SJSA1 (cell line): ENCODE measurements at regions not wholly inside any gene's neighbourhood (a gene's known extent, or its start where the extent isn't known, plus 50 kb on each side); places are given as distances from the start of the nearest gene placed in this dataset.
A peak's percentile ranks its signal among the peaks of the same experiment; 100 is the strongest.

ENCODE experiments used
- DNase-seq, 2 experiments: peaks; one replicate each; pipeline ENCODE4 v3.0.0-alpha.2; 2015 to 2020; ENCODE audit warnings: low spot score in 2 of 2, low read depth in 1 of 2
- H3K27ac ChIP-seq: fragments of 250-450 bp; sonication (Bioruptor Pico); 2 replicates; pipeline ENCODE4 v1.5.1; 2020; ENCODE audit warnings: mild to moderate bottlenecking, moderate library complexity
- H3K27me3 ChIP-seq: fragments of 250-450 bp; sonication (Bioruptor Pico); replicated peaks from 2 replicates; pipeline ENCODE4 v1.5.1; 2020; ENCODE audit warnings: mild to moderate bottlenecking, moderate library complexity
- H3K36me3 ChIP-seq: fragments of 250-450 bp; sonication (Bioruptor Pico); 2 replicates; pipeline ENCODE4 v1.5.1; 2020; ENCODE audit warnings: mild to moderate bottlenecking
- H3K4me1 ChIP-seq: fragments of 250-450 bp; sonication (Bioruptor Pico); replicated peaks from 2 replicates; pipeline ENCODE4 v1.6.1; 2021; ENCODE audit warnings: mild to moderate bottlenecking
- H3K4me3 ChIP-seq: fragments of 250-450 bp; sonication (Bioruptor Pico); 2 replicates; pipeline ENCODE4 v1.5.1; 2020; ENCODE audit warnings: mild to moderate bottlenecking
- H3K9me3 ChIP-seq: fragments of 250-450 bp; sonication (Bioruptor Pico); replicated peaks from 2 replicates; pipeline ENCODE4 v1.5.1; 2020; ENCODE audit warnings: mild to moderate bottlenecking

DNA sequence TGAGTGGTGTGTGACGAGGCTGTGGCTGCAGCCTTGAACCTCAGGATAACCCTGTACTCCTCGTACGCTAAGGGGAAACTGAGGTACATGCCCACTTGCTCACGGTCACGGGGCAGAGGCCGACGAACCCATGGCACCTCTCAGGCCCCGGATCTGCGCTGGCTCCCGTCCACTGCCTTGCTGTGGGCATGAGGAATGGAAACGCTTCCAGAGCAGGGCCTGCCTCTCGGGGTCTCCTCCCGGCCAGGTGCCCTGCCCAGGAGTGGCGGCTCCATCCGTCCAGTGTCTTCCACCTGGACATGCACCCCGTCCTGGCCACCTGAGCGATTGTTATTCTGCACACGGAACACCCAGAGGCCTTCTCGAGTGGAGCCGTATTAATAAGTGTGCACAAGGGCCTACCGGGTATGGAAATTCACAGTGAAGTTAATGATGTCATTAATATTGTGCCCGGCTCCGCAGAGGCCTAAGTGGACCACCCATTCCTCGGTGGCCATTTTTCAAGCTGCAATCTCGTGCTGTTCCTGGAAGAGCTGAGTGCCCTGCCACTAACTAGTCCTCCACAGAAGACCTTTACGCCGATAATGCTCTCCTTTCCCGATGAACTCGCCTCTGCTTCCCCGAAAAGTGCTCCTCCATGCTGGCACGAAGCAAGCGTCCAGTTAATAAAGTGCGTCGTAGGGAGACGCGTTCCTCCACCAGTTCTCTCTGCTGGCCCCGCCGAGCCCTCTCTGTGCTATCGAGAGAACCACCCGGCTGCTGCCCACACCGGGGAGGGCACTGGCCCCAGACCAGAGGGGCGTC is 927.9 kb downstream of the BRD1 start:
- no peaks in the 10 kb centered on the region for H3K4me1 ChIP-seq

DNA sequence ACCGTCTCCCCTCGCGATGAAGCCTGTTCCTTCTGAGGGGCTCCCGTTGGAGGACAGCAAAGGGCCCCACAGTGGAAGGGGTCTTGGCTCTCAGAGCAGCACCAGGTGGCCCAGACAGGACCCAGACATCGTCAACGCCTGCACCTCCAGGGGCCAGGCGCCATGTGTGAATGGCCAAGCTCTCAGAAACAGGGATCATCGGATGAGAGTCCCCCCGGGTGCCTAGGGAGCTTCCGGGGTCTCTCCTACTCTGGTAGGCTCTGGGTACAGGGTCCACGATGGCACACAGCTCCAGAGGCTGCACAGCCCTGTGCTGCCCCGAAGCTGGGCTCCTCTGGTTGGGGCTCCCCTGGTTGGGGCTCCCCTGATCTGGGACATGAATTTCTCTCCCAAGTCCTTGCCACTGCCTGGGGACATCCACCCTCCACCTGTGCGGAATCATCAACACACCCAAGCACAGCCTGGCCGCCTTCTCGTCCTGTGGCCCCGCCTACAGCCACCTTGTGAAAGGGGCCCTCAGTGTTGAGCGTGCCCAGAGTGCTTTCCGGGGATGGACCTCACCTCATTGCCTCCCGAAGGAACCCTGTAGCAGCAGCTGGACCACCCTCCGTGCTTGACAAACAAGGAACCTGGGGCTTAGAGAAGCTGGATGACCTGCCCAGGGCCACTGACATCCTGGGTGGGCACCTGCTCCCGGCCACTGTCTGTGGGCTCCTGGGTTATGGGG is 929.0 kb downstream of the BRD1 start:
- H3K36me3 ChIP-seq, result no peaks in the 10 kb centered on the region
- DNase-seq, result peak in 1 of 2 experiments; percentile 30
- 0 out of 2 replicates have a peak, but pooled peaks cover 3% of the 10 kb centered on the region for H3K9me3 ChIP-seq
- no peak overlapping the region for H3K4me3 ChIP-seq
- H3K4me1 ChIP-seq, result no peaks in the 10 kb centered on the region
- no peak overlapping the region for H3K27ac ChIP-seq
- H3K27me3 ChIP-seq, result no peaks in the 10 kb centered on the region

More for the DNA sequence above, 927.9 kb downstream of the BRD1 start:
- H3K36me3 ChIP-seq, result no peaks in the 10 kb centered on the region
- no peak overlapping the region for H3K27ac ChIP-seq
- peak in 1 of 2 experiments; percentile 32 for DNase-seq
- H3K4me3 ChIP-seq, result no peak overlapping the region
- no peaks in the 10 kb centered on the region for H3K27me3 ChIP-seq
- H3K9me3 ChIP-seq, result no peaks in the 10 kb centered on the region

DNA sequence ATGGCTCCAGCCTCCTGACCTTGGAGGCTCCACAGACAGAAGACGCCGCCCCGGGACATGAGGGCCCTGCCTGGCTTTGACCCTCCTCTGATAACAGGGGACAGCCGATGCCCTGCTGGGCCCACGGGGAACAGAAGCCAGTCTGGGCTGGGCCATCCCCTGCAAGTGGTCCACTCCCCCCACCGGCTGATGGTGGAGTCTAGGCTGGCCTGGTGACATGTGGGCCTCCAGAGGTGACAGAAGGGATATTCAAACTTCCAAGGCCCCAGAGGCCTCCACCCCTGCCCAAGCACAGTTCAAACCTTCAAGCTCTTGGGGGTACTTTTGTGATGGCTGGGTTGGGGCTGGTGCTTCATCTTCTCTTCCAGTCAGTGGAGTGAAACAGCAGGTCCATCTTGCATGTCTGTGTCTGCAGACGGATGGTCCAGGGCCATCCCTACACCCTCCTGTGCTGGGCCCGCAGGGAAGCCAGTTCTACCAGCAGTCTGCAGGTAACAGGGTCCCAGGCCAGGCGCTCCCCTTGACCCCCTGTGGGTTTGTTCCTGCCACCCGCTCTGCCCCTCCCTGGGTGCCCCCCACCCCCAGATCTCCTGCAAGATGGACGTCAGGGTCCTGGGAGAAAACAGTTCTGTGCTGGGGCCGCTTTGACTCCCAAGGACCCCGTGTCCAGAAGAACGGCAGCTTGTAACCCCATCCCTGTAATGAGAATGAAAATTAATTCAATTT is 929.9 kb downstream of the BRD1 start:
- DNase-seq, result peak in 1 of 2 experiments; percentile 30
- Histone ChIP-seq H3K4me1 (no peaks in the 10 kb centered on the region), H3K36me3 (no peaks in the 10 kb centered on the region), H3K27me3 (no peaks in the 10 kb centered on the region), H3K4me3 (no peak overlapping the region), H3K27ac (no peak overlapping the region), H3K9me3 (0 out of 2 replicates have a peak, but pooled peaks cover 3% of the 10 kb centered on the region)

DNA sequence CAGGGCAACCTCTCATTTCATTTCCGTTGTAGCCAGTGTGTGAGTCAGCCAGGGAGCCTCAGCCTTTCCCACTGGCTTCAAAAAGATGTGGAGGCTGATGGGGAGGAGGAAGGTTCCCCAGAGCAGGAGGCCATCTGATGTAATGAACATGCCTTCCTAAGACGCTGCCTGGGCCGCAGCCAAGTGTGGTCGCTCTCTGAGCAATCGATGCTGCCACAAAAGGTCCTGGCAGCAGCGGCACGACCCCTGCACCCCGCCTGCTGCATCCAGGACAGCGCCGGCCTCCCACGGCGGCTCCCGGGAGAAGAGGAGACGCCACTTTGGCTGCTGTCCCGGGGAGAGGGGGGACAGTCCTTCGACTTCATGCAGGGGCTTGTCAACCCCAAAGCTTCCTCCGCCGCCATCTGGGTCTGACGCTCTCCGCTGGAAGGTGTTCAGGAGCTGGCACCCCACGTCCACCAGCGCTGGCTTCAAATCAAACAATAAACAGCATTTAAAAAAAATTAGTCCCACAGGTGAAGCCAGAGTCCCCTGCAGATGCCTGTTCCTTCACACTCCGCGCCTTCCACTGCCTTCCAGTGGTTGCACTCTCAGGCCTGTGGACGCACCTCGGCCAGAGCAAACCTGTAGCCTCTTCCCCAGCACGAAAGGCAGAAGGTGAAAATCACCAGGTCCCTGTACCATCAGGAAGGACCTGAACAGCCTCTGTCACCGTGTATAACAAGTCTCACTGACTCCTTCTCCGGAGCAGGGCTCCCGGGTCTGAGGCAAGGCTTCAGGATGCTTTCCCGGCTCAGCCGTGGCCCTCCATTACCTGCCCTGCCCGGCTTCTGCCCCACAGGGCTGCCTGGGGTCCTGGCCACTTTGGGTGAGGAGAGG is 930.7 kb downstream of the BRD1 start:
- Histone ChIP-seq H3K4me1 (no peaks in the 10 kb centered on the region), H3K4me3 (no peak overlapping the region), H3K36me3 (no peaks in the 10 kb centered on the region), H3K9me3 (peaks cover 3% of the 10 kb centered on the region; the same call in 1 of the 2 replicates), H3K27me3 (no peaks in the 10 kb centered on the region), H3K27ac (no peak overlapping the region)
- peak in 1 of 2 experiments; percentile 34 for DNase-seq

DNA sequence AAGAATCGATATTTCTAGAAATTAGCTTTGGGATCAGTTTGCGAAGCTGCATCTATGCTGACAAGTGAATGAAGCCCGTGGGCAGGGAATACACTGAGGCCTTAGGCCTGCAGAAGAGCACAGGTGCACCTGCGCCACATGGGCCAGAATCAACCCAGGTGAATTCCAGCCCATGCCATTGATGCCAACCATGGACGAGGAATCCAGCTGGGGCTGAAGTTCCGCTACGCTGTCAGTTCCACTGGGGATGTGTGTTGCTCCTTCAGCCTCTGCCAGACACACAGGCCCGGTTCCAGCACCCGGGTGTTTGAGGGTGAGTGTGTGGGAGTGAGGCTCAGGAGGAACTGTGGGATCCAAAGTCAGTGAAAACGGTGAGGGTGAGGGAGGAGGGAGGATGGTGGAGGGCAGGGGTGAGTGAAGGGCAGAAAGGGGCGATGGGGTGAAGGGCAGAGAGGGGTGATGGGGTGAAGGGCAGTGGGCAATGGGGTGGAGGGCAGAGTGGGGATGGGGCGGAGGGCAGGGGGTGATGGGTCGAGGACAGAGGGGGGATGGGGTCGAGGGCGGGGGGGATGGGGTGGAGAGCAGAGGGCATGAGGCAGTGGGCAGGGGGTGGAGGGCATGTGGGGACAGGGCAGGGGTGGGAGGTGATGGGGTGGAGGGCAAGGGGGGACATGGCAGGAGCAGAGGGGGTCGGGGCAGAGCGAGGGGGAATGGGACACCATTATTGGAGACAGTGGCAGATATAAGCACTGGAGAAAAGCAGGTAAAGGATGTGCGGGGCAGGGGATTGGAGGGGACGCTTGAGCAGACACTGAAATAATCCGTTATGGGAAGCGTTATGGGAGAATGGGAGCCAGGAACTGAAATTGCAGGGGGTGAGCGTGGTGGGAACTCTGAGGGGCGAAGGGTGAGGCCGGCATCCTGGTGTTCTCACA is 931.6 kb downstream of the BRD1 start:
- Histone ChIP-seq H3K9me3 (peaks cover 3% of the 10 kb centered on the region; the same call in 1 of the 2 replicates), H3K36me3 (no peaks in the 10 kb centered on the region), H3K27ac (no peak overlapping the region), H3K4me1 (no peaks in the 10 kb centered on the region), H3K4me3 (no peak overlapping the region), H3K27me3 (no peaks in the 10 kb centered on the region)
- DNase-seq, result peak in 1 of 2 experiments; percentile 25

DNA sequence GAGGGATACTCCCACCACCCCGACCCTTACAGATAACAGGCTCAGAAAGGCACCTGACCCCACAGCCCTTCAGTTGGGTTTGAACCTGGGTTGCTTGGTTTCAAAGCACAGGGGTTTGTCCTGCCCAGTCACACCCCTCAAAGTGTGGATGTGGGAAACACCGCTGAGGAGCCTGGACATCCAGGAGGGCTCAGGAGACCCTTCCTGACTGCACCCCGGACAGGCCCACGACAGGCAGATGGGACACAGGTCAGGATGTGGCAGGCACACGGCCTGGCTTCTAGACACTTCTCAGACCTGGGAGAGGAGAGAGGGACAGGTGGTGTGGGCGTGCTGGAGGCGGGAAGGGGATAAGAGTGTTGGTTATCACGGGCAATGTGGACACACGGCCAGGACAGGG is 932.3 kb downstream of the BRD1 start:
- Histone ChIP-seq H3K9me3 (peaks cover 3% of the 10 kb centered on the region; the same call in 1 of the 2 replicates), H3K36me3 (no peaks in the 10 kb centered on the region), H3K4me3 (no peak overlapping the region), H3K27ac (no peak overlapping the region), H3K27me3 (no peaks in the 10 kb centered on the region), H3K4me1 (no peaks in the 10 kb centered on the region)
- DNase-seq, result peak in 1 of 2 experiments; percentile 35

DNA sequence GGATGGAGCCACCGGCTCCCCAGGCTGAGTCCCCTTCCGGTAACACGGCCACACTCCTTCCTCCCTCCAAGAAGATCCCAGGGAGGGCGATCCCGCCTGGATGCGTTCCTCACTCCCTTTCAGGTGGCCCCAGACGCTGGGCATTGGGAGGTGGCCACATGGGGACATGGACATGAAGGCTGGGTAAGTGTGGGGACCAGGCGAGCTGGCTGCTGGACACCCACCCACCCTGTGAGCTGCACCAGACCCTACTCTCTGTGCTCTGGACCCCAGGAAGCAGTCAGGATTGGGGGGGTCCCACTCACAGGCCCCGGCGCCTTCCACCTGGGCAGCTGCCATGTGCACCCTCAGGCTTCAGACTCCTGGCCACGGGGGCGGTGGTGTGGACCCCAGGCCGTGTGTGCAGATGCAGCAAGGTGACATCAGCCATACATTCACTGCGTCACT is 932.8 kb downstream of the BRD1 start:
- DNase-seq, result peak in 1 of 2 experiments; percentile 42
- H3K36me3 ChIP-seq, result no peaks in the 10 kb centered on the region
- H3K4me3 ChIP-seq, result no peak overlapping the region
- H3K9me3 ChIP-seq, result peaks cover 3% of the 10 kb centered on the region; the same call in 1 of the 2 replicates
- no peak overlapping the region for H3K27ac ChIP-seq
- H3K4me1 ChIP-seq, result no peaks in the 10 kb centered on the region
- H3K27me3 ChIP-seq, result no peaks in the 10 kb centered on the region

DNA sequence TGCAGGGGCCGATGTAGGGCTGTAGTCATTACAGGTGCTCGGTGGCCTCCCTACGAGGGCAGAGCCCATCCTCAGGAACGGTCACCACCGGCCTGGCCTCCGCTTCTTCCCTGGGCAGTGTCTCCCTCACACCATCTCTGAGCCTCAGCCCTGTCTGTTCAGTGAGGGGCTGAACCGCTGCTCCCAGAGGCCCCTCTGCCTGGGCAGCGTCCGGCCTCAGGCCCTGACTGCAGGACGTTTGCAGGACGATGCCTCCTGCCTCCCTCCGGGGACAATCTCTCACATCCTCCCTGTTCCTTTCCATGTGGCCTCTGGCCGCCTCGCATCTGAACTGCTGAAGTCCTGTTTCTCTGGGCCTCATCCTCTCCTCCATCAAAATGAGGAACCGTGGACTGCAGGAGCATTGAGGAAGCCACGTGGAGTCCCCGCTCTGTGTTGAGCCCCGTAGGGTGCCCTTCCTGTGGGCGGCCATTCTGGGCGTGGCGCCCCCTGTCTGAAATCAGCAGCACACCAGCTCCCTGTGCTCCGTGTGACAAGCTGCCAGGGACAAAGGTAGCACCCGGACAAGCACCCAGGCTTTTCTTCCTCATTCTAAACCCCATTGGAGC is 933.5 kb downstream of the BRD1 start:
- H3K9me3 ChIP-seq, result peaks cover 3% of the 10 kb centered on the region; the same call in 1 of the 2 replicates
- no peak overlapping the region for H3K4me3 ChIP-seq
- DNase-seq, result peak in 1 of 2 experiments; percentile 36
- no peaks in the 10 kb centered on the region for H3K36me3 ChIP-seq
- H3K4me1 ChIP-seq, result no peaks in the 10 kb centered on the region
- no peak overlapping the region for H3K27ac ChIP-seq
- no peaks in the 10 kb centered on the region for H3K27me3 ChIP-seq

DNA sequence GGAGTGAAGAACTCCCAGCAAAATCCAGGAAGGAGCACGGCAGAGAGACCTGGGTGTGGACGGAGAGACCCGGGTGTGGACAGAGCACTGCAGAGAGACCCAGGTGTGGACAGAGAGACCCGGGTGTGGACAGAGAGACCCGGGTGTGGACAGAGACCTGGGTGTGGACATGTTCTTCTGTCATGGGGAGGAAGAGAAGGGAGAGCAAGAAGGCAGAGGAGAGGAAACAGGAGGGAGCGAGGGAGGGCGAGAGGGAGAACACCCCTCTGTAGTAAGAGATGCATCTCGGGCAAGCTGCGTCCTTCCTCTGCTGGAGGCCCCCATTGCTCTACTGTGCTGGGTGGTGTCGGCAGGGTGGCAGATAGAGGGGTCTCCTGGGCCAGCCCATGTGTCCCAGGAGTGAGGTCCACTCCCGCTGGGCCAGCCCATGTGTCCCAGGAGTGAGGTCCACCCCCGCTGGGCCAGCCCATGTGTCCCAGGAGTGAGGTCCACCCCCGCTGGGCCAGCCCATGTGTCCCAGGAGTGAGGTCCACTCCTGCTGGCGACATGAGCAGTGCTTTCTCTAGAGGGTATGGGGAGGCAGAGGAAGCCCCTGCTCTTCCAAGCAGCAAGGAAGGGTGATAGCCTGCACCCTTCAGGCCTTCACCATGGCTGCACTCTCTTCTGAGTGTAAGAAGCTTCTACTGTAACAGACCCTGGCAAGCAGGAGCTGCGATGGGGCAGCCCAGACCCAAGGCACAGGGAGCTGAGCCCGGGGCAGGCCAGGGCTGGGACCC is 934.2 kb downstream of the BRD1 start:
- peaks cover 3% of the 10 kb centered on the region; the same call in 1 of the 2 replicates for H3K9me3 ChIP-seq
- no peak overlapping the region for H3K4me3 ChIP-seq
- H3K27ac ChIP-seq, result no peak overlapping the region
- peak in 1 of 2 experiments; percentile 17 for DNase-seq
- no peaks in the 10 kb centered on the region for H3K36me3 ChIP-seq
- no peaks in the 10 kb centered on the region for H3K27me3 ChIP-seq
- no peaks in the 10 kb centered on the region for H3K4me1 ChIP-seq

DNA sequence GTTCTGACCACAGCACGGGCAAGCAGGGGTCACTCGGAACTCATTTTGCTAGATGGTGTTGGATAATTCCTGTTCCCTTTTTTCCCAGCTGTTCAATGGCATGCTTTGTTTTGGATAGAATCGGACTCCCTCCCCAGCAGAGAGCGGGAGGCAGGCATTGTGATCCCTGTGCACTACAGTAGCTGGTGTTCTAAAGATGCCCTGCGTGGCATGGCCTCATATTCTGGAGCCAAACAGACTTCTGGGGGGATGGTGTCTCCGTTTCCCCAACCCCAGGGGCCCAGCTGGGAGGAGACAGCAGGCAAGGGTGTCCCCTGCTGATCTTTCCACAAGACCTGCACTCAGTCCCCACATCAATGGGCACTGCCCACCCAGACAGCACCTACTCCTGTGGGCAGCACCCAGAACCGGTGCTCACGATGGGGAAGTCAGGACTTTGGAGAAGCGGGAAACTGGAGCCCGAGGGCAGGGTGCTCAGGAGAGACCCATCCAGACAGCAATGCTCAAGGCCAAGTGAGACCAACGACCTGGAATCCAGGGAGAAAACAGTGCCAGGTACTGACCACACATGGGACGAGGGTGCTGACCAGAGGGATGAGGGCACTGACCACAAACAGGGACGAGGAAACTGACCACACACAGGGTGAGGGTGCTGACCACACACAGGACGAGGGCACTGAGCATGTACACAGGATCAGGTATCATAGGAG is 934.9 kb downstream of the BRD1 start:
- no peak overlapping the region for H3K4me3 ChIP-seq
- H3K4me1 ChIP-seq, result no peaks in the 10 kb centered on the region
- no peaks in the 10 kb centered on the region for H3K36me3 ChIP-seq
- H3K27ac ChIP-seq, result no peak overlapping the region
- H3K9me3 ChIP-seq, result peaks cover 3% of the 10 kb centered on the region; the same call in 1 of the 2 replicates
- H3K27me3 ChIP-seq, result no peaks in the 10 kb centered on the region
- DNase-seq, result peak in 1 of 2 experiments; percentile 28
